B cell (primary cell): ENCODE measurements at regions not wholly inside any gene's neighbourhood (a gene's known extent, or its start where the extent isn't known, plus 50 kb on each side); places are given as distances from the start of the nearest gene placed in this dataset.

Experiments used
- CTCF ChIP-seq: fragments of 200-600 bp; IDR thresholded peaks from one replicate; pipeline ENCODE4 v1.8.0; 2022; ENCODE audit warnings: antibody characterized with exemption, mild to moderate bottlenecking
- EZH2 ChIP-seq: IDR thresholded peaks from 2 replicates; pipeline ENCODE4 v1.6.1; 2012; ENCODE audit warnings: borderline replicate concordance, low read depth, mild to moderate bottlenecking, moderate library complexity, low read length; ENCODE audit not compliant: insufficient read depth, poor library complexity, severe bottlenecking

DNA sequence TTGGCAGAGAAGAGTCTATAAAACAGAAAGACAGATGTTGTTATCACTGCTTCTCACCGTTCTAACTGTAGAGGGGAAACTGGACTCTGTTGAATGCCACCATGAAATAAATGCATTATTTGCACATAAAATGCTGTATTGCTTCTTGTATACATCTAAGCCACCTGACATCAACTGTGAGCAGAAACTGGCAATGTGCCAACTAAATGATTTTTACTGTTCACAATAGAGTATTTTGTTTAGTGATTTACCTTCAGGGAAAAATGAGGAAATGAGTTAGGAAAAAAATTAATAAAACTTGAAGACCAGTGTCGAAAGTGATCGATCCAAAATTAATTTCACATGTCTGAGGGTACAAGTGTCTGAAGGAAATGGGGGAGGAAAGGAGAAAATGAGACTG, 65.9 kb upstream of the TNIP3 start:
- TF ChIP-seq CTCF (no peak), EZH2 (no peak)
